ENCODE measurements at regions not wholly inside any gene's neighbourhood (a gene's known extent, or its start where the extent isn't known, plus 50 kb on each side); places are given as distances from the start of the nearest gene placed in this dataset.

DNA sequence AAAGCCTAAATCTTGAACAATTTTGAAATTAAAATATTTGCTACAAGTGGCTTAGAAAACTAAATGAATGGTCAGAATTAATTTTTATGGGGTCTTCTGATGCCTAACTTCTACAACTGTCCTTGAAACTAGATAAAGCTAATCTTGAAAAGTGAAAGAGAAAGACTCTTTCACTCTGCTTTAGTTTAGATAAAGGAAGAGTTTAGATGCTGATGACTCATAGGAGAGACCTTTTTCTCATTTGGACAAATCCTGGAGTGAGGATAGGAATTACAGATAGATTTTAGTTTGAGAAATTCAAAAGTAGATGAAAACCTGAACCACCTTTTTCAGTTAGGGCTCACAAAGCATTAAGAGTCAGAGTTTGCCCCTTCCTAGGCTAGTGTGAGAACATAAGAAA, 342.3 kb upstream of the GRID2 start:
- TF ChIP-seq, protein P1, sequence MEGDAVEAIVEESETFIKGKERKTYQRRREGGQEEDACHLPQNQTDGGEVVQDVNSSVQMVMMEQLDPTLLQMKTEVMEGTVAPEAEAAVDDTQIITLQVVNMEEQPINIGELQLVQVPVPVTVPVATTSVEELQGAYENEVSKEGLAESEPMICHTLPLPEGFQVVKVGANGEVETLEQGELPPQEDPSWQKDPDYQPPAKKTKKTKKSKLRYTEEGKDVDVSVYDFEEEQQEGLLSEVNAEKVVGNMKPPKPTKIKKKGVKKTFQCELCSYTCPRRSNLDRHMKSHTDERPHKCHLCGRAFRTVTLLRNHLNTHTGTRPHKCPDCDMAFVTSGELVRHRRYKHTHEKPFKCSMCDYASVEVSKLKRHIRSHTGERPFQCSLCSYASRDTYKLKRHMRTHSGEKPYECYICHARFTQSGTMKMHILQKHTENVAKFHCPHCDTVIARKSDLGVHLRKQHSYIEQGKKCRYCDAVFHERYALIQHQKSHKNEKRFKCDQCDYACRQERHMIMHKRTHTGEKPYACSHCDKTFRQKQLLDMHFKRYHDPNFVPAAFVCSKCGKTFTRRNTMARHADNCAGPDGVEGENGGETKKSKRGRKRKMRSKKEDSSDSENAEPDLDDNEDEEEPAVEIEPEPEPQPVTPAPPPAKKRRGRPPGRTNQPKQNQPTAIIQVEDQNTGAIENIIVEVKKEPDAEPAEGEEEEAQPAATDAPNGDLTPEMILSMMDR (IDR thresholded peaks at IDR 0.05; ENCODE audit: borderline replicate concordance, extremely low read depth, low read length, poor library complexity, severe bottlenecking), result no peak
- no peak for TF ChIP-seq EZH2 (IDR thresholded peaks at IDR 0.05; ENCODE audit: borderline replicate concordance, low read depth, low read length, severe bottlenecking)
